GM18517 (cell line): ENCODE measurements at regions not wholly inside any gene's neighbourhood (a gene's known extent, or its start where the extent isn't known, plus 50 kb on each side); places are given as distances from the start of the nearest gene placed in this dataset.

Experiments used
- ATAC-seq: cut with Tn5 transposase; IDR thresholded peaks from one replicate; pipeline ENCODE4 v1.9.1; 2021; ENCODE audit warnings: mild to moderate bottlenecking, moderate library complexity; ENCODE audit not compliant: unreplicated experiment

GRCh38 chr12:92539976-92540781 is 162.6 kb upstream of the PLEKHG7 start:
- no peak for ATAC-seq

DNA sequence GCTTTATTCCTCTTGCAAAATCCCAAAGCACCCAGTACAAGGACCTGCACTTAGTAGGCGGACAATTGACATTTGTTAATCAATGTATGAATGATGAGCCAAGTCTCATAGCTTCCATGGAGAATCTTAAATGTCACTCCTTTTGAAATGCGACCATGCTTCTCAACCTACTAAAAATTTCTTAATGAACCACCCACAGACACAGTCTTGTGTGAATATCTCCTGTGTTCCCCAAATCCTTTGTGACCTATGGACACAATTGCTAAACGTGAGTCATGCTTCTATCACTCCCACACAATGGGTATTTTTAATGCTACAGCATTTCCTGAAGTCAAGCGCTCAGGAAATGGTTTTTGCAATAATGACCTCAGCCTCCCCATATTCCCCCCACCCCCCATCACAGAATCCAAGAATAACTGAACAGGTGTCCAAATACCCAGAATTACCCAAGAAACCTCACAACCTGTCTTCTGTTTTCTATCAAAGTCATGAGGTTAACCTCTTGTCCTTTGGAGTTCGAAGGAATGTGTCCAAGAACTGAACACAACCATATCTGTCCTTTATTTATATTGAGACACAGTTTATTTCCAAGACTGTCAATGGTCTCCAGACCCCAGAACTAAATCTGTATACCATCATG is 163.6 kb upstream of the PLEKHG7 start:
- no peak for ATAC-seq

DNA sequence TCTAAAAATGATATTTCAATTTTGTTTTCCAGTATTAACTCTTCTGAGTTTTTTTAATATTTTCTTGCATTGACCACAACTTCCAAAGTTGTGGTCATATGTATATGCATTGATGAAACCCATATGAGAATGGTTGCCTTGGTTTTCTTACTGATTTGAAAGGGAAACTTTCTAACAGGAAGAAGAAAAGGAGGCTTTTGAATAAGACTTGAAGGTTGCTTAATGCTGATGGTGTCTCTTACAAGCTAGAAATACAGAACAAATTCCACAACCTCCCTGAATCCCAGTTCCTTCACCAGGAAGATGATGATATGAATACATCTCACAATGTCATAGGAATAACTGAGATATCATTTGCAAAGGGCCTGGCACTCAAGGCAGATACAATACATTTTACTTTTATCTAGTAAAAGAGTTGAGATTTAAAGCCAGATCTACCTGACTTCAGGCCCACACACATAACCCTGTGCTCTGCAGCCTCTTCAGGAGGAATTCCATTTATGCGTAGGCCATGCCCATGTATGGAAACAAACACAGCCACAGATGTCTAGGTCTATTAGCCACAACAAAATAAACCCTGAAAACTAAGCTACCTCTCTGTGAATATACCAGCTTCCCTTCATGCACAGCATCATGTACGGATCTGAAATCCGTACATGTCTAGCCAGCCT is 165.4 kb upstream of the PLEKHG7 start:
- no peak for ATAC-seq

DNA sequence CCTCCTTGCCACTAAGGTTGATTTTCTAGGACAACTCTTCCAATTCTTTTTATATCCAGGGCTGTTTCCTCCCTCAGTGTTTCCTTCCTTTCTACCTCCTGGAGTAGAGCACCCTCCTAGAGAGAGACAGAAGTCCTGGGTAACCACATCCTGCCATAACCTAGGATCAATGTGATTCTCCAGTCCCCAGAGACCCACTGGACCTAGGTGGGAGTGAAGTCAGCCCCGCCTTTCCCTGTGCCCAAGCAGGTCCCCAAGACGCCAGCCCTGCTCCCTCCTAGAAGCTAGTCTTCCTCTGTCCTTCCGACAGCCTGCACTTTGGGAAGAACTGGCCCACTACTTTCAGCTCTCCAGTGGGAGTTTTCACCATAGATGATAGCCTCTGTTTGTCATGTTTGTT is 166.8 kb upstream of the PLEKHG7 start:
- ATAC-seq = no peak

GRCh38 chr12:92533280-92533890 is 169.4 kb upstream of the PLEKHG7 start:
- no peak for ATAC-seq

DNA sequence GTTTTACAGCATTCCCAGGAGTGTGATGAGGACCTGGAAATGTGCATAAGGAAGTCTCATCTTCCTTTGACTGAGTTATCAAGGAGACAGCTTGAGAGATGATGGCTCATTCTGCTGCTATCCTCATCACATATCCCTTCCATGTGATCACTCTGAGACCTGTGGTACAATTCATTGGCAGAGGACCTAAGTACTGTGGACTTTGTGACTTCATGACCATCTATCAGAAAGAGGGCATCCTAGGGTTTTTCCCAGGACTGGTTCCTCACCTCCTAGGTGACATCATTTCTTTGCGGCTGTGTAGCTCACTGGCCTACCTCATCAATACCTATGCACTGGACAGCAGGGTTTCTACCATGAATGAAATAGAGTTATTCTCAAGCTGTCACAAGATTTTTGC is 172.1 kb upstream of the PLEKHG7 start:
- ATAC-seq = no peak

DNA sequence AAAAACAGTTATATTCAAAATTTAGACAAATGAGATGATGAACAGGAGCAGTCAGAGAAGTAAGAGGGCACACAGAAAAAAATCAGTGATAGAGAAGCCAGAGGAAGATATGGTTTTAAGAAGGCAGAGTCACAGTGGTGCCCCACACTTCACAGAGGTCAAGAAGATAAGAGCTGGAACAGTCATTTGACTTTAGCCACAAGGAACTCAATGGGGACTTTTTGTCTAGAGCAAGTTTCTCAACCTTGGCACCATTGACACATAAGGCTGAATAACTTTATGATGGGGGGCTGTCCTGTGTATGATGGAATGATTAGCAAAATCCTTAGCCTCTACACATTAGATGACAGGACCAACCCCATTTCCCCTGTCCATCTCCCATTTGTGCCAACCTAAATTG is 172.8 kb upstream of the PLEKHG7 start:
- peak; percentile 51 for ATAC-seq

DNA sequence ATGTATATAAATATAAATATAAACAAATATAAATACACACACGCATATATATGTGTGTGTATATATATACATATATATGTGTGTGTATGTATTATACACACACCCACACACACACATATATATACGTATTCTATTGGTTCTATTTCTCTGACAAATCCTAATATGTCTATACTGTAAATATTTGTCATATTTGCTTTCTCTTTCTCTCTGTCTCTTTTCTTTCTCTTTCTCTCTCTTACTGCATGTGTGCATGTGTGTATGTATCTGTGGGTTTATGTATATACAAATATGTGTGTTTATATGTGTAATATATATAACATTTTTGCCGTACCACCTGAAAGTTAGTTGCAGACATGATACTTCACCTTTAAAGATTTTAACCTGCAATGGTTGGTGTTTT is 174.2 kb upstream of the PLEKHG7 start:
- ATAC-seq = peak; percentile 72

- ATAC-seq = peak; percentile 7
Measured at GRCh38 chr12:92528097-92528496, 174.7 kb upstream of the PLEKHG7 start.

GRCh38 chr12:92524489-92524888 is 178.3 kb upstream of the PLEKHG7 start:
- ATAC-seq = no peak

- no peak for ATAC-seq
Measured at GRCh38 chr12:92520511-92520910, 182.3 kb upstream of the PLEKHG7 start.

DNA sequence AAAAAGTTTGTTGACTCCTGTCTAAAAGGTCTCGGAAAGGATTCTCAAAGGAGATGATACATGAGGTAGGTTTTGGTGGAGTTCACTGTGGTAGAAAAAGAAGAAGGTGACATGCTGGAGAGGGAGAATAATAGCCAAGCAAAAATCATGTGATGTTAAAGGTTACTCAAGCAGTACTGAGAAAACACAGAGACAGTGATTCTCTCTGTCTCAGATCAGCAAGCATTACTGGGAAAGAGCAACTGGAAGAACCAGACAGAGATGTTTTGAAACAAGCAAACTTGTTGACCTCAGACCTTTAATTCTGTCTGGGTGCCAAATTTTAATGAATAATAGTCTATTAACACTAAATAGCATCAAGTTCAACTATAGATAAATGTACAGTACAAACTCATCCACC is 183.5 kb upstream of the PLEKHG7 start:
- no peak for ATAC-seq

DNA sequence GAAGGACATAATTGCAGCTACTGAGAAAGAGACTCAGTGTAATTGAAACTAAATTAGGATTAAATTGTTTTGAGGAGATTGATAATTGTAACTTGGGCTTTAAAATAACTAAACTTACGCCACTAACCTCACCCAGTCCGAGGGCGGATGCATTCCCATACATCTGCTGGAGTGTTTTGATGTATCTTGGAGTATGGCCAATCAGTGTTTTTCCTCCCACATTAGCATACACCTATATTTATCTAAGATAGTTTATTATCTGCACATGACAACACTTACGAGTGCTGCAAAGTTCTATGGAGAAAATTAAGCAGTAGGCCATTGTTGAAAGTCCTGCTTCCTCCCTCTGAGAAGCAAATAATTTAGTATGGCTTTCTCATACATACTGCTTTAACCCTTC is 184.7 kb upstream of the PLEKHG7 start:
- no peak for ATAC-seq

GRCh38 chr12:92516277-92516600 is 186.6 kb upstream of the PLEKHG7 start:
- ATAC-seq = no peak

DNA sequence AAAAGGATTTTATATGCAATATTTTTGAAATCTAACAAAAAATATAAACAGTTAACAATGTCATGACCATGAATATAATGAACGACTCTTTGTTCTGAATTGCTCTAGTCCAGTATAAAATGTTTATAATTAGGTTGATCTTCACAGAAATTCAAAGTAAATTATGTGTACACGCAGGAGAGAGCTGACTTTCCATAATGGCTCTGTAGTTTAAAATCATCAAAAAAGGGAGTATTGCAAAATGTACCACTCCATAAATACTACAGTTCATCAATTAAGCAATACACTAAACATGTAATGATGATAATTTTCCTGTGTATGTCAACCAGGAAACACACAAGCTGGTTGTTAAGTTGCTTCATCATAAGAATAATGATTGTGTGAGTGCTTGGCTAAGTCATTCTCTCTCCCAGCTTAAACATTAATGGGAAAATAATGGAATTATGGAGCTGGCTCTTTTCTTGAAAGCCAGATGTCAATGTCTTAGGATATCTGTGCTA is 189.5 kb upstream of the PLEKHG7 start:
- no peak for ATAC-seq

DNA sequence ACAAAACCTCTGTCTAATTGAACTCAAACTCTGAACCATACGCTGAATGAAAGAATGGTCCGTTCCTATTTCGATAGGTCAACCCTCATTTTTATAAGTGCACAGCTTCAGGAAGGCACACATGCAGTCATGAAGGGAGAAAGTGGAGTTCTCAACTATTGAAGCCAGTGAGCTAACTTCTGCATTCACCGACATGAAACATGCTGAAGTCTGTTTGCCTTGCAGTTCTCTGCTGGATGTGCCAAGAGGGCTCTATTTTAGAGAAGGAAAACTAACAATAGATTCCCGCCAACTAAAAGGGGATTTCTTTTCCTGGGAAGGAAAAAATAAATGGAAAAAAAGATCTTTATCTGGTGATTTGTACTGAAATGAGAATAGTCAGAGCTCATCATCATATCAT is 191.0 kb upstream of the PLEKHG7 start:
- ATAC-seq = no peak

DNA sequence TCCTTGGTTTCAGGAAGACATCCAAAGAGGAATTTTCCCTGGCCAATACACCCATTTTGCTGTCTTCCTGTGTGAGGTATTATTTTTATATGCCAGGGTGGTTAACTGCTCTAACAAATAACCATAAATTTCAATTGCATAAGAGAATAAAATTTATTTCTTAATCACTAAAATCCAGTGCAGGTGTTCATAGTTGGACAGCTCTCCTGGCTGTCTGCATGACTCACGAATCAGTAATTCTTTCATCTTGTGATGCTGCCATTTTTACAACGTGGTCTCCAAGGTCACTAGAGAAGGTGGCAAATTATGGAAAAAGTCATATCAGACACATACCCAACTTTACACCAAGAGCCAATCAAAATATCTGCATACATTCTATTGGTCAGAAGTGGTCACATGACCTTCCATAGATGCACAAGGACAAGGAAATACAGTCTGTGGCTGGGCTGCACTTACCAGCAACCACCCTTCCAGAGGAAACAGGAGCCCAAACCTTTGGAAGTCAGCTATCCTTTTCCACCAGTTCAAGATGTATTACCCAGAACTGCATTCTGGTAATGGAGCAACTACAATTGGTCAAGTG is 193.5 kb upstream of the PLEKHG7 start:
- no peak for ATAC-seq

DNA sequence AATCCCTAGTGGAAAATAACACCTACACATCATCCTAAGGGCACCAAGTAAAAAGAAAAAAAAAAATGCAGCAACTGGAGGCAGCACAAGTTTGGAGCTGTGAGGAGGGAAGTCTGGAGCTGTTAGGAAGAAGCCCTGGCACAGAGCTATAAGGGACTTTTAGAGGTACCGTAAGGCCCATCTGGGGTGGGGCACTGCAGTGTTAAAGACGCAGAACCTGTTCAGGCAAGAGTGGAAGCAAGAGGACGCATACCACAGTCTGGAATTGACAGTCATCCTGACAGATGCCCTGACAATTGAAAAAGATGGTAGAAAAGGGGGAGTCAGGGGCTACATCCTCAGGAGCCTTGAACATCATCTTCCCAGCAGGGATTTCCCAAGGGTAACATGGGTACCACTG is 195.9 kb upstream of the PLEKHG7 start:
- ATAC-seq = no peak

- no peak for ATAC-seq
Measured at GRCh38 chr12:92506460-92506859, 196.3 kb upstream of the PLEKHG7 start.

- no peak for ATAC-seq
Measured at GRCh38 chr12:92505254-92506231, 197.2 kb upstream of the PLEKHG7 start.
